K562 (cell line): ENCODE measurements at regions not wholly inside any gene's neighbourhood (a gene's known extent, or its start where the extent isn't known, plus 50 kb on each side); places are given as distances from the start of the nearest gene placed in this dataset.

Source experiments
- ATAC-seq: fragments of 200-7000 bp; cut with Tn5 transposase; 3 replicates; pipeline ENCODE4 v1.9.1; 2020; ENCODE audit warnings: moderate library complexity
- BruUV-seq: library from RNA; stranded (reverse); fragments of 400-500 nt; replicated peaks from 2 replicates; lab custom pipeline; 2021; lab: Mats Ljungman, UMichigan
- CTCF ChIA-PET: fragments of 300-600 bp; formaldehyde crosslinking; extraction: SDS; loops from one replicate; lab custom pipeline; 2021; ENCODE audit warnings: low intra/inter-chr PET ratio; lab: Yijun Ruan, JAX
- POLR2A ChIA-PET: fragments of 300-600, 350-650 bp; sonication (Branson Sonifier 250); formaldehyde crosslinking; extraction: SDS; loops from one replicate; lab custom pipeline; 2021; ENCODE audit warnings: antibody characterized with exemption, inconsistent platforms; lab: Yijun Ruan, JAX
- DNase-seq, 4 experiments: peaks; one replicate each; pipeline versions ENCODE4 v3.0.0 to v3.0.0-alpha.2; 2011 to 2018; ENCODE audit warnings: low spot score in 3 of 4, mixed read lengths in 3 of 4; ENCODE audit errors: extremely low read depth in 1 of 4
- FAIRE-seq: peaks from 2 replicates; lab custom pipeline; 2011; peaks lifted over from hg19 to GRCh38; lab: Jason Lieb, UNC
- H2AFZ ChIP-seq: 2 replicates; pipeline ENCODE4 v1.6.0; 2011; ENCODE audit warnings: low read depth, low read length, control low read depth, inconsistent platforms
- H3K27ac ChIP-seq: fragments of 200-600 bp; 3 replicates; pipeline ENCODE4 v1.8.0; 2011; ENCODE audit warnings: low read depth, mild to moderate bottlenecking, control low read depth, inconsistent platforms, low read length, moderate library complexity, mixed read lengths; ENCODE audit errors: extremely low read depth
- H3K27me3 ChIP-seq, 2 experiments: fragments of 300-600 bp in 1 of 2; 2 replicates in 1 of 2; 3 replicates in 1 of 2; pipeline versions ENCODE4 v1.6.0 to v1.8.0; 2011; ENCODE audit warnings: inconsistent platforms in 2 of 2, low read length in 2 of 2, mild to moderate bottlenecking in 1 of 2, mixed read lengths in 1 of 2, moderate library complexity in 1 of 2; ENCODE audit not compliant: control insufficient read depth in 2 of 2, insufficient read depth in 2 of 2
- H3K36me3 ChIP-seq: fragments of 300-600 bp; 3 replicates; pipeline ENCODE4 v1.8.0; 2011; ENCODE audit warnings: mild to moderate bottlenecking, low read length, inconsistent platforms; ENCODE audit not compliant: control insufficient read depth, insufficient read depth
- H3K4me1 ChIP-seq, 2 experiments: fragments of 200-600 bp in 1 of 2; replicated peaks in 1 of 2; 2 replicates in 1 of 2; 3 replicates in 1 of 2; pipeline versions ENCODE4 v1.5.1 to v1.8.0; 2011; ENCODE audit warnings: inconsistent platforms in 2 of 2, low read length in 2 of 2, mild to moderate bottlenecking in 1 of 2, mixed read lengths in 1 of 2, moderate library complexity in 1 of 2; ENCODE audit not compliant: control insufficient read depth in 2 of 2, insufficient read depth in 2 of 2
- H3K4me2 ChIP-seq: 2 replicates; pipeline ENCODE4 v1.6.1; 2011; ENCODE audit warnings: low read length, control low read depth, inconsistent platforms, mixed read lengths; ENCODE audit not compliant: insufficient read depth
- H3K4me3 ChIP-seq: fragments of 200-600 bp; sonication (generic), shearing (Covaris generic); 2 replicates; pipeline ENCODE4 v1.5.1; 2016; ENCODE audit warnings: control low read depth, inconsistent platforms
- H3K79me2 ChIP-seq: fragments of 200-600 bp; 3 replicates; pipeline ENCODE4 v1.8.0; 2011; ENCODE audit warnings: low read length, inconsistent platforms; ENCODE audit not compliant: control insufficient read depth, insufficient read depth
- H3K9ac ChIP-seq, 2 experiments: 2 replicates each; pipeline versions ENCODE4 v1.6.0 to v1.6.1; 2011; ENCODE audit warnings: low read depth in 2 of 2, low read length in 2 of 2, control low read depth in 1 of 2, inconsistent platforms in 1 of 2, mild to moderate bottlenecking in 1 of 2, mixed read lengths in 1 of 2; ENCODE audit not compliant: insufficient read depth in 1 of 2
- H3K9me1 ChIP-seq: one replicate; pipeline ENCODE4 v1.6.0; 2011; ENCODE audit warnings: inconsistent platforms, mild to moderate bottlenecking, low read length, moderate library complexity; ENCODE audit not compliant: control insufficient read depth, insufficient read depth
- H3K9me3 ChIP-seq: replicated peaks from 2 replicates; pipeline ENCODE4 v1.5.1; 2011; ENCODE audit warnings: low read depth, low read length, inconsistent platforms; ENCODE audit not compliant: control insufficient read depth, insufficient read depth
- H4K20me1 ChIP-seq: replicated peaks from 2 replicates; pipeline ENCODE4 v1.6.1; 2011; ENCODE audit warnings: low read length, inconsistent platforms, mixed read lengths; ENCODE audit not compliant: control insufficient read depth, insufficient read depth
- CBFA2T2 ChIP-seq: fragments of 450-650 bp; conservative IDR thresholded peaks from 2 replicates; pipeline ENCODE4 v1.6.1; 2017; ENCODE audit warnings: mild to moderate bottlenecking
- KDM1A ChIP-seq, 2 experiments: fragments of 450-650 bp; IDR thresholded peaks; 2 replicates each; pipeline ENCODE4 v1.6.1; 2016; ENCODE audit warnings: mild to moderate bottlenecking in 2 of 2
- POU5F1 ChIP-seq: fragments of 150-350 bp; IDR thresholded peaks from 2 replicates; pipeline ENCODE4 v1.6.1; 2014; ENCODE audit warnings: borderline replicate concordance, low read length, low read depth, mild to moderate bottlenecking; ENCODE audit not compliant: partially characterized antibody
- PTBP1 ChIP-seq: fragments of 200-400 bp; formaldehyde crosslinking; IDR thresholded peaks from 2 replicates; pipeline ENCODE4 v1.6.1; 2017; ENCODE audit warnings: low read depth, low read length
- PTTG1 ChIP-seq: fragments of 450-650 bp; IDR thresholded peaks from 2 replicates; pipeline ENCODE4 v1.6.1; 2016; ENCODE audit warnings: low read depth, mild to moderate bottlenecking, missing genetic modification characterization, missing compliant biosample characterization
- TRIM24 ChIP-seq, 2 experiments: fragments of 450-650 bp; IDR thresholded peaks; 2 replicates each; pipeline ENCODE4 v1.6.1; 2016
- ZC3H11A ChIP-seq: IDR thresholded peaks from 2 replicates; pipeline ENCODE4 v1.6.1; 2012; ENCODE audit warnings: low read depth, low read length, improper control_type of control experiment
- ZNF282 ChIP-seq: sonication (generic); formaldehyde crosslinking; IDR thresholded peaks from 2 replicates; pipeline ENCODE4 v1.8.1; 2023; ENCODE audit warnings: missing genetic modification reagents
- ZNF384 ChIP-seq: IDR thresholded peaks from 2 replicates; pipeline ENCODE4 v1.6.1; 2012; ENCODE audit warnings: low read depth, low read length, improper control_type of control experiment
- WGBS: fragments of 100-300 bp; shearing (Covaris generic); methylation state at CpG from one replicate; pipeline ENCODE4 v1.1.6; 2016; ENCODE audit warnings: low coverage, mixed read lengths; ENCODE audit not compliant: insufficient coverage; ENCODE audit errors: missing lambda C conversion rate; 5-methylcytosine and 5-hydroxymethylcytosine counted together
- in situ Hi-C: fragments of 300-500 bp; cut with MboI; formaldehyde crosslinking; loops from 4 replicates; pipeline ENCODE4 v1.15.0; 2018; ENCODE audit warnings: inconsistent platforms, mixed read lengths
- intact Hi-C: fragments of 100-400 bp; cut with micrococcal nuclease; formaldehyde crosslinking; loops from 2 replicates; pipeline ENCODE4 v1.14.2; 2022
- TF ChIP-seq, protein P1 (sequence below): fragments of 250-450 bp; sonication (Bioruptor Pico); IDR thresholded peaks from 2 replicates; pipeline ENCODE4 v1.8.0; 2021; ENCODE audit warnings: moderate library complexity, mild to moderate bottlenecking, inconsistent platforms
- TF ChIP-seq, protein P2 (sequence below): fragments of 450-650 bp; IDR thresholded peaks from 2 replicates; pipeline ENCODE4 v1.6.1; 2016
- TF ChIP-seq, protein P3 (sequence below), 2 experiments: fragments of 450-650 bp; IDR thresholded peaks; 2 replicates each; pipeline ENCODE4 v1.6.1; 2018; ENCODE audit warnings: mild to moderate bottlenecking in 2 of 2, low read depth in 1 of 2; ENCODE audit not compliant: partially characterized antibody in 2 of 2

DNA sequence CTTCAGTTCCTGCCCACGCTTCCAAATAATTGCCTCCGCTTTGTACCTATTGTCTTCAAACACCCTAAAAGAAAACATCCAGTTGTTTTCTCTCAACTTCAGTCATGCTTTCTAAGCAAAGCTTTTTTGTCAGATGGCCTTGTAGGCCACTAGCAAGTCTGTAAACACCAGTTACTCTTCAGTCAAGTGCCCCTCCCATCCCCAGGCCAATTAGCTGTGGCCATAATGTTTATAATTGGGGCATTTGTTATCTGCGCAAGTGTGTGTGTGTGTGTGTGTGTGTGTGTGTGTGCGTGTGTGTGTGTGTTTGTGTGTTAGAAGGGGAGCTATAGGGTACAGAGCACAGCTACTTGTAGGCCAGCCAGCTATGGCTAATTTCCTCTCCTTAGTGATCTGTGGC, 272.4 kb upstream of the MARCKS start (continued):
- TF ChIP-seq, protein P1, sequence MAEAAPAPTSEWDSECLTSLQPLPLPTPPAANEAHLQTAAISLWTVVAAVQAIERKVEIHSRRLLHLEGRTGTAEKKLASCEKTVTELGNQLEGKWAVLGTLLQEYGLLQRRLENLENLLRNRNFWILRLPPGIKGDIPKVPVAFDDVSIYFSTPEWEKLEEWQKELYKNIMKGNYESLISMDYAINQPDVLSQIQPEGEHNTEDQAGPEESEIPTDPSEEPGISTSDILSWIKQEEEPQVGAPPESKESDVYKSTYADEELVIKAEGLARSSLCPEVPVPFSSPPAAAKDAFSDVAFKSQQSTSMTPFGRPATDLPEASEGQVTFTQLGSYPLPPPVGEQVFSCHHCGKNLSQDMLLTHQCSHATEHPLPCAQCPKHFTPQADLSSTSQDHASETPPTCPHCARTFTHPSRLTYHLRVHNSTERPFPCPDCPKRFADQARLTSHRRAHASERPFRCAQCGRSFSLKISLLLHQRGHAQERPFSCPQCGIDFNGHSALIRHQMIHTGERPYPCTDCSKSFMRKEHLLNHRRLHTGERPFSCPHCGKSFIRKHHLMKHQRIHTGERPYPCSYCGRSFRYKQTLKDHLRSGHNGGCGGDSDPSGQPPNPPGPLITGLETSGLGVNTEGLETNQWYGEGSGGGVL (CRISPR knock-in tag), result no peak

DNA sequence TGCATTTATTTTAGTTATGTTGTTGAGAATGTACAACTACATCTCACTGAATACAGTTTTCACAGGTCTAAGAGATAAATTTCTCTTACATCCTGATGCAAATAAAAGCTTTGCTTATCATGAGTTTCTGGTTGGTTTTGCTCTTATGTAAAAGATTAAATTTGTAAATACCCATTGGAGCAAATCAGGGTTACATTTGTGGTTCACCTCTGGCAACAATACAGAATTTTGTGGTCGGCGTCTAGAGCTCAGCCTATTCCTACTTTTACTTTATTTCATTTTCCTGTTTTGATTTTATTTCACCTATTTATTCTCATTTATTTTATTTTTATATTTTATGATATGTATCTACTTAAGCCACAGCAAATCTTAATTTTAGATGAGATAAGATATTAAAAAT, 271.9 kb upstream of the MARCKS start:
- H3K79me2 ChIP-seq, result no peaks in the 10 kb centered on the region
- no TSS peak for BruUV-seq
- ChIA-PET CTCF (no interaction called here), POLR2A (no interaction called here)
- no peak overlapping the region for H3K9ac ChIP-seq
- no peak overlapping the region for H3K4me3 ChIP-seq
- H3K27ac ChIP-seq, result no peak overlapping the region
- H3K9me3 ChIP-seq, result no peaks in the 10 kb centered on the region
- DNase-seq, result no peak
- no peak overlapping the region for H3K4me2 ChIP-seq
- no peaks in the 10 kb centered on the region for H3K9me1 ChIP-seq
- no peak for ATAC-seq
- no peaks in the 10 kb centered on the region for H3K27me3 ChIP-seq
- 0% methylated on average over 2 of the region's 2 CpGs for WGBS
- H2AFZ ChIP-seq, result no peak overlapping the region
- H3K36me3 ChIP-seq, result no peaks in the 10 kb centered on the region
- no peaks in the 10 kb centered on the region for H4K20me1 ChIP-seq
- no peaks in the 10 kb centered on the region for H3K4me1 ChIP-seq
- intact Hi-C loops, result no loop called here
- TF ChIP-seq POU5F1 (no peak), CBFA2T2 (no peak), PTTG1 (tag) (no peak), TRIM24 (IDR thresholded peaks at IDR 0.05) (no peak), ZC3H11A (no peak), ZNF282 (no peak), PTBP1 (no peak), ZNF384 (no peak), KDM1A (IDR thresholded peaks at IDR 0.05) (no peak)
- TF ChIP-seq, protein P2, sequence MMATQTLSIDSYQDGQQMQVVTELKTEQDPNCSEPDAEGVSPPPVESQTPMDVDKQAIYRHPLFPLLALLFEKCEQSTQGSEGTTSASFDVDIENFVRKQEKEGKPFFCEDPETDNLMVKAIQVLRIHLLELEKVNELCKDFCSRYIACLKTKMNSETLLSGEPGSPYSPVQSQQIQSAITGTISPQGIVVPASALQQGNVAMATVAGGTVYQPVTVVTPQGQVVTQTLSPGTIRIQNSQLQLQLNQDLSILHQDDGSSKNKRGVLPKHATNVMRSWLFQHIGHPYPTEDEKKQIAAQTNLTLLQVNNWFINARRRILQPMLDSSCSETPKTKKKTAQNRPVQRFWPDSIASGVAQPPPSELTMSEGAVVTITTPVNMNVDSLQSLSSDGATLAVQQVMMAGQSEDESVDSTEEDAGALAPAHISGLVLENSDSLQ, result no peak
- TF ChIP-seq, protein P3, sequence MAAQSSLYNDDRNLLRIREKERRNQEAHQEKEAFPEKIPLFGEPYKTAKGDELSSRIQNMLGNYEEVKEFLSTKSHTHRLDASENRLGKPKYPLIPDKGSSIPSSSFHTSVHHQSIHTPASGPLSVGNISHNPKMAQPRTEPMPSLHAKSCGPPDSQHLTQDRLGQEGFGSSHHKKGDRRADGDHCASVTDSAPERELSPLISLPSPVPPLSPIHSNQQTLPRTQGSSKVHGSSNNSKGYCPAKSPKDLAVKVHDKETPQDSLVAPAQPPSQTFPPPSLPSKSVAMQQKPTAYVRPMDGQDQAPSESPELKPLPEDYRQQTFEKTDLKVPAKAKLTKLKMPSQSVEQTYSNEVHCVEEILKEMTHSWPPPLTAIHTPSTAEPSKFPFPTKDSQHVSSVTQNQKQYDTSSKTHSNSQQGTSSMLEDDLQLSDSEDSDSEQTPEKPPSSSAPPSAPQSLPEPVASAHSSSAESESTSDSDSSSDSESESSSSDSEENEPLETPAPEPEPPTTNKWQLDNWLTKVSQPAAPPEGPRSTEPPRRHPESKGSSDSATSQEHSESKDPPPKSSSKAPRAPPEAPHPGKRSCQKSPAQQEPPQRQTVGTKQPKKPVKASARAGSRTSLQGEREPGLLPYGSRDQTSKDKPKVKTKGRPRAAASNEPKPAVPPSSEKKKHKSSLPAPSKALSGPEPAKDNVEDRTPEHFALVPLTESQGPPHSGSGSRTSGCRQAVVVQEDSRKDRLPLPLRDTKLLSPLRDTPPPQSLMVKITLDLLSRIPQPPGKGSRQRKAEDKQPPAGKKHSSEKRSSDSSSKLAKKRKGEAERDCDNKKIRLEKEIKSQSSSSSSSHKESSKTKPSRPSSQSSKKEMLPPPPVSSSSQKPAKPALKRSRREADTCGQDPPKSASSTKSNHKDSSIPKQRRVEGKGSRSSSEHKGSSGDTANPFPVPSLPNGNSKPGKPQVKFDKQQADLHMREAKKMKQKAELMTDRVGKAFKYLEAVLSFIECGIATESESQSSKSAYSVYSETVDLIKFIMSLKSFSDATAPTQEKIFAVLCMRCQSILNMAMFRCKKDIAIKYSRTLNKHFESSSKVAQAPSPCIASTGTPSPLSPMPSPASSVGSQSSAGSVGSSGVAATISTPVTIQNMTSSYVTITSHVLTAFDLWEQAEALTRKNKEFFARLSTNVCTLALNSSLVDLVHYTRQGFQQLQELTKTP (IDR thresholded peaks at IDR 0.05; ENCODE audit: low read depth in 1 of 2, partially characterized antibody in 2 of 2), result no peak
- no peak for FAIRE-seq
- in situ Hi-C loops, result no loop called here
